ENCODE measurements at regions not wholly inside any gene's neighbourhood (a gene's known extent, or its start where the extent isn't known, plus 50 kb on each side); places are given as distances from the start of the nearest gene placed in this dataset.

DNA sequence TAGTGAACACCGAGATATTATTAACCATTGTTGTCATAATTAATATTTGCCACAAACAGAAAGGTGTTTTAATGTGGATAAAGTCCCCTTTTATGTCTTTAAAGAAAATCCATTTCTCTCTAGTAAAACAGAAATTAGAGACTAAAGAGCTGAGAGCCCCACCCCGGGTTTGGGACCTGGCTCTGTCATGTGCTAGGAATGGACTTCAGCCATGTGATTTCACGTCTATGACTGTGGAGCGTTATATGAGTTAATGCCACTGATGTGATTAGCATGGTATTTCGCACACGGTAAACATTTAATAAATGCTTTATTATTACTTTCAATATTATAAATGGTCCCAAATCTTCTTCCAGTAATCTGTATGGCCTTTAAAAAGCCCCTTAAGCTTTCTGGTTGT is 205.0 kb upstream of the NFIA start:
- TF ChIP-seq CTCF (conservative IDR thresholded peaks at IDR 0.05): no peak
- no peak for TF ChIP-seq EZH2 (IDR thresholded peaks at IDR 0.05; ENCODE audit: low read depth)
